ENCODE measurements at regions not wholly inside any gene's neighbourhood (a gene's known extent, or its start where the extent isn't known, plus 50 kb on each side); places are given as distances from the start of the nearest gene placed in this dataset.

DNA sequence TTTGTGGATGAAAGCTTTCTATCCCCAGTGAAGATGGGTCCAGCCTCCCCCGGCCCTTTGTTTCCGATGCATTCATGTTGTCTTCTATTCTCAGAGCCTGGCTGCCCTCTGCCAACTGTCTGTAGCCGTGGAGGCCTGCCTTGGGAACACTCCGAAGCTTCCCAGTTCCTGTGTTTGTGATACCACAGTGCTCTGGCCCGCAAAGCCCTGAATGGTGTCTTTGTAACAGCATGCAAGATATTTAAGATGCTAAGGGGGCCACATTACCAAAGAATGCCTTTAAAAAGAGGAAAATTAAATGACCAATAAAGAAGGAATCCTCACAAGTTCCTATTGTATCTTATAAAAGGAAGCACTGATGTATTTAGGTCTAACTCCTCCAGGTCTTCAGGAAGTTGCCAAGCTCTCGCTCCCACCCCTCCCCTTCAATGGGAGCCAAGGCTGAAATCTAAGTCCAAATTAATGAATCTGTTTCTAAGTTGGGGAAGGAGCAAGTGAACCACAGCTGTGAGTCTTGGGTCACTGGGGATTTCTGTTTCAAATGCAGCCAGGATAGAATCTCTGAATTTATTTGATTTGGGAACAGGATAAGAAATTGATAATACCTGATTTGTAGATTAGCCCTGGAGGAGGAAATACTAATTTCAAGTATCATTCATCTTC, 596.1 kb downstream of the QKI start:
- Histone ChIP-seq H3K9me2 (replicated peaks; ENCODE audit: control insufficient read depth, low read length) (no peaks in the 10 kb centered on the region), H3F3A (ENCODE audit: control insufficient read depth, insufficient read depth) (no peaks in the 10 kb centered on the region), H3K4me2 (ENCODE audit: low read length) (no peak overlapping the region), H3K4me3 (ENCODE audit: low read length) (no peak overlapping the region), H3K36me3 (ENCODE audit: control insufficient read depth, low read length) (no peaks in the 10 kb centered on the region), H3K27ac (ENCODE audit: low read depth, low read length) (no peak overlapping the region), H4K20me1 (ENCODE audit: control insufficient read depth, insufficient read depth, low read depth, low read length) (no peaks in the 10 kb centered on the region), H3K9me3 (ENCODE audit: control insufficient read depth, insufficient read depth, low read length) (no peaks in the 10 kb centered on the region), H3K27me3 (ENCODE audit: control insufficient read depth, low read length) (no peaks in the 10 kb centered on the region), H3K4me1 (ENCODE audit: control insufficient read depth, low read length) (no peaks in the 10 kb centered on the region), H3K79me2 (ENCODE audit: control insufficient read depth, low read length) (no peaks in the 10 kb centered on the region)
- TF ChIP-seq, protein P1, sequence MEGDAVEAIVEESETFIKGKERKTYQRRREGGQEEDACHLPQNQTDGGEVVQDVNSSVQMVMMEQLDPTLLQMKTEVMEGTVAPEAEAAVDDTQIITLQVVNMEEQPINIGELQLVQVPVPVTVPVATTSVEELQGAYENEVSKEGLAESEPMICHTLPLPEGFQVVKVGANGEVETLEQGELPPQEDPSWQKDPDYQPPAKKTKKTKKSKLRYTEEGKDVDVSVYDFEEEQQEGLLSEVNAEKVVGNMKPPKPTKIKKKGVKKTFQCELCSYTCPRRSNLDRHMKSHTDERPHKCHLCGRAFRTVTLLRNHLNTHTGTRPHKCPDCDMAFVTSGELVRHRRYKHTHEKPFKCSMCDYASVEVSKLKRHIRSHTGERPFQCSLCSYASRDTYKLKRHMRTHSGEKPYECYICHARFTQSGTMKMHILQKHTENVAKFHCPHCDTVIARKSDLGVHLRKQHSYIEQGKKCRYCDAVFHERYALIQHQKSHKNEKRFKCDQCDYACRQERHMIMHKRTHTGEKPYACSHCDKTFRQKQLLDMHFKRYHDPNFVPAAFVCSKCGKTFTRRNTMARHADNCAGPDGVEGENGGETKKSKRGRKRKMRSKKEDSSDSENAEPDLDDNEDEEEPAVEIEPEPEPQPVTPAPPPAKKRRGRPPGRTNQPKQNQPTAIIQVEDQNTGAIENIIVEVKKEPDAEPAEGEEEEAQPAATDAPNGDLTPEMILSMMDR (IDR thresholded peaks at IDR 0.05; ENCODE audit: low read depth, low read length, poor library complexity, severe bottlenecking) = no peak
- no peak for TF ChIP-seq EZH2phosphoT487 (IDR thresholded peaks at IDR 0.05; ENCODE audit: borderline replicate concordance, low read length)

DNA sequence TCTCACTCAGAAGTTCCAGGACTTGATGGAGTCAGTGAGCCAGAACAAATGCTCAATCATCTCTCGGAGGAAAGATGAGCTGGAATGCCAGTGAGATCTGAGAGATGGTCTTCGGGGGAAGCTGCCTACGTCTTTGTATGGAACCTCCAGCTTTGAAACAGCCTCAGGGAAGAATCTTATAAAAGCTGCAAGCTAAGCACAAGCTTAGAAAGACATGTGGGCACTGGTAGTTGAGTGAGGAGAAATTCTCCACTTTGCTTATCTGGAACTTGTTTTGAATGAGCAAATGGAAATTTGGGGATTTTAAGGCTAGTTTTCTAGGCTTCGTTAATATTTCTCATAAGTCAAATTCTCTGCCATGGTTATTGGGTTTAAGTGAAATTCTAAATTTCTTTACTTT, 594.4 kb downstream of the QKI start:
- no peaks in the 10 kb centered on the region for H3K9me3 ChIP-seq (ENCODE audit: control insufficient read depth, insufficient read depth, low read length)
- no peaks in the 10 kb centered on the region for H4K20me1 ChIP-seq (ENCODE audit: control insufficient read depth, insufficient read depth, low read depth, low read length)
- H3K27ac ChIP-seq (ENCODE audit: low read depth, low read length) = no peak overlapping the region
- no peaks in the 10 kb centered on the region for H3F3A ChIP-seq (ENCODE audit: control insufficient read depth, insufficient read depth)
- no peaks in the 10 kb centered on the region for H3K9me2 ChIP-seq (replicated peaks; ENCODE audit: control insufficient read depth, low read length)
- H3K4me3 ChIP-seq (ENCODE audit: low read length) = no peak overlapping the region
- TF ChIP-seq, protein P1 (IDR thresholded peaks at IDR 0.05; ENCODE audit: low read depth, low read length, poor library complexity, severe bottlenecking) = no peak
- no peak for TF ChIP-seq EZH2phosphoT487 (IDR thresholded peaks at IDR 0.05; ENCODE audit: borderline replicate concordance, low read length)
- no peak overlapping the region for H3K4me2 ChIP-seq (ENCODE audit: low read length)
- H3K4me1 ChIP-seq (ENCODE audit: control insufficient read depth, low read length) = no peaks in the 10 kb centered on the region
- H3K36me3 ChIP-seq (ENCODE audit: control insufficient read depth, low read length) = no peaks in the 10 kb centered on the region
- H3K27me3 ChIP-seq (ENCODE audit: control insufficient read depth, low read length) = no peaks in the 10 kb centered on the region
- H3K79me2 ChIP-seq (ENCODE audit: control insufficient read depth, low read length) = no peaks in the 10 kb centered on the region

DNA sequence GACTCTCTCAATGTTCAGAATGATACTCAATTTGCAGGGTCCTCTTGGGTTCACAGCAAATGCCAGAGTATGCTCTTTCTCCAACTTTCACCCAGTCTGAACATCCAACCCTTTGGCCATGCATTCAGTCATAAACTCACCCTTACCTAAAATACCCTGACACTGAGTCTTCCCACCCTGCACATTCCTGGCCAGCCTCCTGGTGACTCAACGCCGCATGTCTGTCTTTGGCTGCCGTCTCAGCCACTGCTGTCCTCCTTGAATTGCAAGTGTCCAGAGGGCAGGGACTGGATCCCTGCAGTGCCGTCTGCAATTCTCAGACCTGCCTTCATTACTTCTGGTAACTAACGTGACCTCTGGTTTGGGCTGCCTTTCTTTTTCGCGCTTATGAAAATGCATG, 593.4 kb downstream of the QKI start:
- Histone ChIP-seq H4K20me1 (ENCODE audit: control insufficient read depth, insufficient read depth, low read depth, low read length) (no peaks in the 10 kb centered on the region), H3K27ac (ENCODE audit: low read depth, low read length) (no peak overlapping the region), H3K4me2 (ENCODE audit: low read length) (no peak overlapping the region), H3K4me1 (ENCODE audit: control insufficient read depth, low read length) (no peaks in the 10 kb centered on the region), H3K36me3 (ENCODE audit: control insufficient read depth, low read length) (no peaks in the 10 kb centered on the region), H3K4me3 (ENCODE audit: low read length) (no peak overlapping the region), H3K9me2 (replicated peaks; ENCODE audit: control insufficient read depth, low read length) (no peaks in the 10 kb centered on the region), H3F3A (ENCODE audit: control insufficient read depth, insufficient read depth) (no peaks in the 10 kb centered on the region), H3K9me3 (ENCODE audit: control insufficient read depth, insufficient read depth, low read length) (no peaks in the 10 kb centered on the region), H3K27me3 (ENCODE audit: control insufficient read depth, low read length) (no peaks in the 10 kb centered on the region), H3K79me2 (ENCODE audit: control insufficient read depth, low read length) (no peaks in the 10 kb centered on the region)
- TF ChIP-seq, protein P1 (IDR thresholded peaks at IDR 0.05; ENCODE audit: low read depth, low read length, poor library complexity, severe bottlenecking) = no peak
- TF ChIP-seq EZH2phosphoT487 (IDR thresholded peaks at IDR 0.05; ENCODE audit: borderline replicate concordance, low read length) = no peak
